ENCODE measurements at regions not wholly inside any gene's neighbourhood (a gene's known extent, or its start where the extent isn't known, plus 50 kb on each side); places are given as distances from the start of the nearest gene placed in this dataset.

- DNase-seq (ENCODE audit: extremely low spot score): no peak
- TF ChIP-seq CTCF (IDR thresholded peaks at IDR 0.05; ENCODE audit: control extremely low read depth, extremely low read depth, low read depth, missing control alignments): no peak
- ChIA-PET POLR2A (no interaction called here), CTCF (interaction anchor here (1.6 kb wide), 1 partner anchor 19 kb away, joined by 5 read pairs; no protein-coding TSS in a partner anchor)
These were observed 149.2 kb upstream of the NCK2 start for GRCh38 chr2:105595536-105595935.

GRCh38 chr2:105593221-105593967 is 151.3 kb upstream of the NCK2 start:
- TF ChIP-seq CTCF (IDR thresholded peaks at IDR 0.05; ENCODE audit: control extremely low read depth, extremely low read depth, low read depth, missing control alignments): no peak
- POLR2A ChIA-PET: no interaction called here
- CTCF ChIA-PET: no interaction called here
- DNase-seq (ENCODE audit: extremely low spot score): no peak

GRCh38 chr2:105592288-105592687 is 152.4 kb upstream of the NCK2 start:
- POLR2A ChIA-PET: no interaction called here
- CTCF ChIA-PET: interaction anchor here (1.0 kb wide), 1 partner anchor 16 kb away, joined by 3 read pairs; no protein-coding TSS in a partner anchor
- TF ChIP-seq CTCF (IDR thresholded peaks at IDR 0.05; ENCODE audit: control extremely low read depth, extremely low read depth, low read depth, missing control alignments): no peak
- no peak for DNase-seq (ENCODE audit: extremely low spot score)

- no peak for DNase-seq (ENCODE audit: extremely low spot score)
- ChIA-PET CTCF (interaction anchor here (1.0 kb wide), 1 partner anchor 16 kb away, joined by 3 read pairs; no protein-coding TSS in a partner anchor), POLR2A (no interaction called here)
- TF ChIP-seq CTCF (IDR thresholded peaks at IDR 0.05; ENCODE audit: control extremely low read depth, extremely low read depth, low read depth, missing control alignments): no peak
These were observed 153.7 kb upstream of the NCK2 start for GRCh38 chr2:105590780-105591660.

GRCh38 chr2:105588581-105588980 is 156.1 kb upstream of the NCK2 start:
- no peak for DNase-seq (ENCODE audit: extremely low spot score)
- no peak for TF ChIP-seq CTCF (IDR thresholded peaks at IDR 0.05; ENCODE audit: control extremely low read depth, extremely low read depth, low read depth, missing control alignments)
- ChIA-PET POLR2A (no interaction called here), CTCF (interaction anchor here (1.4 to 1.6 kb wide), 2 partner anchors 10 to 12 kb away, joined by 4 to 5 read pairs; no protein-coding TSS in a partner anchor)

GRCh38 chr2:105587637-105588036 is 157.1 kb upstream of the NCK2 start:
- POLR2A ChIA-PET: no interaction called here
- no peak for DNase-seq (ENCODE audit: extremely low spot score)
- TF ChIP-seq CTCF (IDR thresholded peaks at IDR 0.05; ENCODE audit: control extremely low read depth, extremely low read depth, low read depth, missing control alignments): no peak
- CTCF ChIA-PET: interaction anchor here (1.6 kb wide), 1 partner anchor 9 kb away, joined by 4 read pairs; no protein-coding TSS in a partner anchor

Measured in GM10248 (cell line).